GM06990 (cell line): ENCODE measurements at regions not wholly inside any gene's neighbourhood (a gene's known extent, or its start where the extent isn't known, plus 50 kb on each side); places are given as distances from the start of the nearest gene placed in this dataset.

Experiments
- DNase-seq: peaks from one replicate; pipeline ENCODE4 v3.0.0-alpha.2; 2011; ENCODE audit not compliant: insufficient read length; ENCODE audit errors: extremely low read depth
- H3K27me3 ChIP-seq: replicated peaks from 2 replicates; pipeline ENCODE4 v1.6.0; 2011; ENCODE audit warnings: low read length; ENCODE audit not compliant: control insufficient read depth, insufficient read depth
- H3K36me3 ChIP-seq: 2 replicates; pipeline ENCODE4 v1.5.1; 2011; ENCODE audit warnings: low read length; ENCODE audit not compliant: control insufficient read depth, insufficient read depth
- H3K4me3 ChIP-seq: replicated peaks from 2 replicates; pipeline ENCODE4 v1.5.1; 2011; ENCODE audit warnings: low read depth, mild to moderate bottlenecking, control low read depth, low read length
- TF ChIP-seq, protein P1 (sequence below): IDR thresholded peaks from 2 replicates; pipeline ENCODE4 v1.5.1; 2011; ENCODE audit warnings: low read length, control low read depth, mild to moderate bottlenecking, inconsistent platforms; ENCODE audit not compliant: insufficient read depth, poor library complexity, severe bottlenecking

DNA sequence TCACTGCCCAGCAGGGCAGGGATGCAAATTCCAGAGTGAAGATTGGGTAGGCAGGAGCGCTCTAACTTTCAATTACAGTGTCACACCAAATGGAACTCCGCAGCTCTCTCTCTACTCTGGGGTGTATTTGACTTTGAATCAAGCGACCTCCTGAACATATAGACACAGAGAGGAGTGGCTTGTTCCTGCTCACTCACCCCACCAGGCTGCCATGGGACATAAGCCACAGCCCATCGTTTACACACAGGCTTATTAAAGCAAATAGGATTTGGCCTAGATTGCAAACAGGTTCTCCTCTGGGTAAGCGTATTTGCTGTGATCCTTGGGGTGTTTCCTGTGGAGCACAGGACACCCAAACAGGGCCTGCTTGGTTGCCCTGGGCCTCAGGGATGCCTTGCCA is 281.6 kb upstream of the CCL2 start:
- no peak for DNase-seq
- TF ChIP-seq, protein P1, sequence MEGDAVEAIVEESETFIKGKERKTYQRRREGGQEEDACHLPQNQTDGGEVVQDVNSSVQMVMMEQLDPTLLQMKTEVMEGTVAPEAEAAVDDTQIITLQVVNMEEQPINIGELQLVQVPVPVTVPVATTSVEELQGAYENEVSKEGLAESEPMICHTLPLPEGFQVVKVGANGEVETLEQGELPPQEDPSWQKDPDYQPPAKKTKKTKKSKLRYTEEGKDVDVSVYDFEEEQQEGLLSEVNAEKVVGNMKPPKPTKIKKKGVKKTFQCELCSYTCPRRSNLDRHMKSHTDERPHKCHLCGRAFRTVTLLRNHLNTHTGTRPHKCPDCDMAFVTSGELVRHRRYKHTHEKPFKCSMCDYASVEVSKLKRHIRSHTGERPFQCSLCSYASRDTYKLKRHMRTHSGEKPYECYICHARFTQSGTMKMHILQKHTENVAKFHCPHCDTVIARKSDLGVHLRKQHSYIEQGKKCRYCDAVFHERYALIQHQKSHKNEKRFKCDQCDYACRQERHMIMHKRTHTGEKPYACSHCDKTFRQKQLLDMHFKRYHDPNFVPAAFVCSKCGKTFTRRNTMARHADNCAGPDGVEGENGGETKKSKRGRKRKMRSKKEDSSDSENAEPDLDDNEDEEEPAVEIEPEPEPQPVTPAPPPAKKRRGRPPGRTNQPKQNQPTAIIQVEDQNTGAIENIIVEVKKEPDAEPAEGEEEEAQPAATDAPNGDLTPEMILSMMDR: no peak

DNA sequence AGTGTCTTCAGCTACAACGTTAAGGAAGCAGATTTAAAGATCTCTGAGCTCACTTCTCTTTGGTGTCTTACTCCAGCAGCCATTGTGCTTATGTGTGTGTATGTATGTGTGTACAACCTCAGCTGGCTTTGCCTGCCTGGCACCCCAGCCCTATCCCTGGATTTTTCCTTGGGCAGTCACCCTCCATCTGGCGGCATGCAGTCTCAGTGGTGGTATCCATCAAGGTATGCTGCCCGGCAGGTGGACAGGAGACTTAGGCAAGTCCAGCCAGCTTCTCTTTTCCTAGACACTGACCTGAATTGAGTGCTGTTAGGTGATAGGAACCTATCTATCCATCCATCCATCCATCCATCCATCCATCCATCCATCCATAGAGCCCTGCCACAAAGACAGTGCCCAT is 280.8 kb upstream of the CCL2 start:
- no peaks in the 10 kb centered on the region for H3K27me3 ChIP-seq
- TF ChIP-seq, protein P1: no peak
- no peak overlapping the region for H3K4me3 ChIP-seq
- H3K36me3 ChIP-seq: no peaks in the 10 kb centered on the region
- no peak for DNase-seq

More for the DNA sequence above, 281.6 kb upstream of the CCL2 start:
- Histone ChIP-seq H3K27me3 (no peaks in the 10 kb centered on the region), H3K36me3 (no peaks in the 10 kb centered on the region), H3K4me3 (no peak overlapping the region)

DNA sequence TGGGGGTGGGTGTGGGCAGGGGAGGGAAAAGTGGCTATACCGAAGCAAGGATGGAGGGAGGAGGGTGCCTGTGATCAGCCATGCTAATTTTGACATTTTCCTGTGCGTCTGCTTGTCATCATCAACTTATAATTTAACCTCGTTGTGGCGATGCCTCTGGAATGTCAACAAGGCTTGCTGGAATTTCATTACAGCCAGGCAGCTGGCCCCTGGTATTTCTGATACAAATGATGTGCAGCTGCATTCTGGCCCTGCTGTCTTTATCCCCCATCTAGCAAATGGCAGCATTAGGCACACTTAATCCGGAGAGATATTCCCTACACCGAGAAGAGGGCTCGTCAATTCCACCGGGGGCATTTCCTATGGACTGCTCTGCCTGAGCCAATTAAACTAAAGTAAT is 278.3 kb upstream of the CCL2 start:
- no peaks in the 10 kb centered on the region for H3K27me3 ChIP-seq
- no peak for DNase-seq
- no peaks in the 10 kb centered on the region for H3K36me3 ChIP-seq
- H3K4me3 ChIP-seq: no peak overlapping the region
- TF ChIP-seq, protein P1: no peak

DNA sequence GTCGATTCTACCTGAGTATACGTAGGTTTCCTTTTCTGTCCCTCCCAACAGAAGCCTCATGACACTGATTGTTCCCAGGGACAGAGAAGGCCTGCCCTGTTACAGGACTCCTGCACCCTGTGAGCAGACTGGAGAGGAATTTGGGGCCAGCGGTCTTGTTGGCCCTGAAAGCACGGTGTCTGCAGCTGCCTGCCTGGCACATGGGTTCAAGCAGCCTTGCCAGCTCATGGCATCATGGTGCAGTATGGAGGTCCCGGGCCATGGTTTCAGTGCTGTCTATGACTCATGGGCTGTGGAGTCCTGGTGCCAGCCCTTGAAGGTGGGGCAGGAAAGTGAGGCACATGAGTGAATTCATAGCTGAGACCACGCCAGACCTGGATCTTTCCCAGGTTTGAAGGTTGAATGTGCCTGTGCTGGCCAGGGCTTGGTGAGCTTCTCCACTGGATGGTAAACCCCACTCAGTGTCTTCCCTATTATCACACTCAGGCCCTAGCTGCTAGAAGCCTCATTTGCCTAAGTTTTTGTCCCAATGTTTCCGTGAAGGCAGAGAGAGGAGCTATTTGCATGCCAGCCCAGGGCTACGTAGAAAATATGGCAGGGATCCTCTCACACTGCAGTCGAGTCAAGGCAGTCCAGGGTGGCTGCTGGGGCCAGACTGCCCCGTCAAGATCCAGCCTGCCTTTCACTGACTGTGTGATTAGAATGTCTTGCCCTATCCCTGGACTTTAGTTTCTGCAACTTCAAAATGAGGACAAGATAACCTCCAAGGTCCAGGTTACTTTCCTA is 277.2 kb upstream of the CCL2 start:
- DNase-seq: no peak
- TF ChIP-seq, protein P1: no peak

DNA sequence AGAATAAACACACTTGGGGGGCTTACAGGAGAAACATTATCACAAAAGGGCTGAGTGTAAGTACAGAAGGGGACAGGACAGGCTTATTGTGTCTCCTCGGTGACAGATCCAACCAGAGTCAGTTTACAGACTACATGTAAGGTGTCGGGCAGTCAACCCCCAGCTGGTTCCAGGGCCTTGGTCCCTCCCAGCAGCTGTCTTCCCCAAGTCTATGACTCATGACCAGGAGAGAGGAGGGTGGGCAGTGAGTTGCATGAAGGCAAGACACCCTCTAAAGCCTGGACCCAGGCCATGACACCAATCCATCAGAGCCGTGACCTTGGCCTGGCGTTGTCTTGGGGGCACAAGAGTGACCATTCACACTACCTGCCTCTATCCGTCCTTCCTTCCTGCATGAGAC is 276.2 kb upstream of the CCL2 start:
- TF ChIP-seq, protein P1: no peak
- DNase-seq: no peak
- no peaks in the 10 kb centered on the region for H3K27me3 ChIP-seq
- H3K36me3 ChIP-seq: no peaks in the 10 kb centered on the region
- no peak overlapping the region for H3K4me3 ChIP-seq

More for the DNA sequence above, 277.2 kb upstream of the CCL2 start:
- H3K4me3 ChIP-seq: no peak overlapping the region
- H3K36me3 ChIP-seq: no peaks in the 10 kb centered on the region
- H3K27me3 ChIP-seq: no peaks in the 10 kb centered on the region

DNA sequence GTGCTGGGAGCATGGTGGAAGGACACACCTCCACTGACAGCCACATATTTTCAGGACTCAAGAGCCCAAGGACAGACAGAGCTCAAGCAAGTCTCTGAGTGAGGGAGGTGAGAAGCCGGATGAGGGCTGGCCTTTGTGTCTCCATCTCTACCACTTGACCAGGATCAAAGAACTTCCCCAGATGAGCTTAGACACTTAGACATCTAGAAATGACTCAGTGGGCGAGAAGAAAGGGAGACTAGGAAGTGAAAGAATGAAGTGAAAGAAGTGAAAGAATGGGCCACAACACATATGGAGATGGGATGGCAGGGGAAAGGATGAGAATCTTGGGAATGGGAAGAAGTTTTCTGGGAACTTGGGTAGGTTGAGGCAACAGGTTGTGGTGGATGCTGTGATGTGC is 274.9 kb upstream of the CCL2 start:
- Histone ChIP-seq H3K36me3 (no peaks in the 10 kb centered on the region), H3K27me3 (no peaks in the 10 kb centered on the region), H3K4me3 (no peak overlapping the region)
- TF ChIP-seq, protein P1: no peak
- DNase-seq: peak; percentile 52
